Stomach smooth muscle (tissue), 2 donors: ENCODE measurements at regions not wholly inside any gene's neighbourhood (a gene's known extent, or its start where the extent isn't known, plus 50 kb on each side); places are given as distances from the start of the nearest gene placed in this dataset.

Experiments used
- H3K27ac ChIP-seq: one replicate; pipeline ENCODE4 v1.7.0; 2013; ENCODE audit warnings: mild to moderate bottlenecking, low read length, inconsistent platforms
- H3K27me3 ChIP-seq, 2 donors: one replicate each; pipeline ENCODE4 v1.7.0; 2013; ENCODE audit warnings: low read length in 2 of 2; ENCODE audit not compliant: insufficient read depth in 2 of 2, control insufficient read depth in 1 of 2
- H3K36me3 ChIP-seq, 2 donors: one replicate each; pipeline ENCODE4 v1.7.0; 2013; ENCODE audit warnings: low read length in 2 of 2; ENCODE audit not compliant: control insufficient read depth in 2 of 2, insufficient read depth in 2 of 2
- H3K4me1 ChIP-seq: one replicate; pipeline ENCODE4 v1.7.0; 2013; ENCODE audit warnings: low read length; ENCODE audit not compliant: control insufficient read depth, insufficient read depth
- H3K4me3 ChIP-seq, 2 donors: one replicate each; pipeline ENCODE4 v1.7.0; 2013; ENCODE audit warnings: low read length in 2 of 2
- H3K9ac ChIP-seq, 2 donors: one replicate each; pipeline ENCODE4 v1.7.0; 2013; ENCODE audit warnings: low read length in 2 of 2, mild to moderate bottlenecking in 1 of 2
- H3K9me3 ChIP-seq, 2 donors: one replicate each; pipeline ENCODE4 v1.7.0; 2013; ENCODE audit warnings: low read length in 2 of 2; ENCODE audit not compliant: control insufficient read depth in 2 of 2
- donor health status: healthy.
- donor health status: Pancreatic carcinoma.

GRCh38 chr1:56442290-56442877 lies 137.0 kb downstream of the PLPP3 start:
- Histone ChIP-seq H3K27me3 (no peaks in the 10 kb centered on the region), H3K36me3 (no peaks in the 10 kb centered on the region), H3K27ac (no peak overlapping the region), H3K9me3 (no peaks in the 10 kb centered on the region), H3K4me1 (peaks cover 14% of the 10 kb centered on the region), H3K9ac (no peak overlapping the region), H3K4me3 (no peak overlapping the region)

- Histone ChIP-seq H3K4me1 (peaks cover 6% of the 10 kb centered on the region), H3K4me3 (no peak overlapping the region), H3K9me3 (no peaks in the 10 kb centered on the region), H3K36me3 (no peaks in the 10 kb centered on the region), H3K27ac (no peak overlapping the region), H3K27me3 (no peaks in the 10 kb centered on the region), H3K9ac (no peak overlapping the region)
These were observed 137.8 kb downstream of the PLPP3 start for GRCh38 chr1:56441601-56442000.

- Histone ChIP-seq H3K27me3 (no peaks in the 10 kb centered on the region), H3K9ac (no peak overlapping the region), H3K9me3 (no peaks in the 10 kb centered on the region), H3K4me3 (no peak overlapping the region), H3K36me3 (no peaks in the 10 kb centered on the region), H3K27ac (no peak overlapping the region), H3K4me1 (no peaks in the 10 kb centered on the region)
These were observed 139.6 kb downstream of the PLPP3 start for GRCh38 chr1:56439610-56440264.

GRCh38 chr1:56438901-56439551 lies 140.3 kb downstream of the PLPP3 start:
- Histone ChIP-seq H3K4me3 (no peak overlapping the region), H3K9me3 (no peaks in the 10 kb centered on the region), H3K36me3 (no peaks in the 10 kb centered on the region), H3K9ac (no peak overlapping the region), H3K4me1 (no peaks in the 10 kb centered on the region), H3K27ac (no peak overlapping the region), H3K27me3 (no peaks in the 10 kb centered on the region)

GRCh38 chr1:56437959-56438358 lies 141.4 kb downstream of the PLPP3 start:
- Histone ChIP-seq H3K36me3 (no peaks in the 10 kb centered on the region), H3K9me3 (no peaks in the 10 kb centered on the region), H3K27ac (no peak overlapping the region), H3K27me3 (no peaks in the 10 kb centered on the region), H3K9ac (no peak overlapping the region), H3K4me3 (no peak overlapping the region), H3K4me1 (no peaks in the 10 kb centered on the region)

- H3K27ac ChIP-seq, result no peak overlapping the region
- no peak overlapping the region for H3K9ac ChIP-seq
- H3K4me1 ChIP-seq, result no peaks in the 10 kb centered on the region
- no peak overlapping the region for H3K4me3 ChIP-seq
- H3K27me3 ChIP-seq, result no peaks in the 10 kb centered on the region
- no peaks in the 10 kb centered on the region for H3K36me3 ChIP-seq
- no peaks in the 10 kb centered on the region for H3K9me3 ChIP-seq
These were observed 142.4 kb downstream of the PLPP3 start for GRCh38 chr1:56436912-56437417.

- H3K9me3 ChIP-seq, result no peaks in the 10 kb centered on the region
- H3K27ac ChIP-seq, result no peak overlapping the region
- no peaks in the 10 kb centered on the region for H3K4me1 ChIP-seq
- H3K36me3 ChIP-seq, result no peaks in the 10 kb centered on the region
- no peak overlapping the region for H3K4me3 ChIP-seq
- H3K27me3 ChIP-seq, result no peaks in the 10 kb centered on the region
- no peak overlapping the region for H3K9ac ChIP-seq
These were observed 143.1 kb downstream of the PLPP3 start for GRCh38 chr1:56436296-56436695.

- Histone ChIP-seq H3K36me3 (no peaks in the 10 kb centered on the region), H3K9ac (no peak overlapping the region), H3K4me1 (no peaks in the 10 kb centered on the region), H3K27me3 (no peaks in the 10 kb centered on the region), H3K27ac (no peak overlapping the region), H3K9me3 (no peaks in the 10 kb centered on the region), H3K4me3 (no peak overlapping the region)
These were observed 143.7 kb downstream of the PLPP3 start for GRCh38 chr1:56435434-56436262.

- no peak overlapping the region for H3K27ac ChIP-seq
- H3K9me3 ChIP-seq, result no peaks in the 10 kb centered on the region
- no peaks in the 10 kb centered on the region for H3K4me1 ChIP-seq
- no peaks in the 10 kb centered on the region for H3K27me3 ChIP-seq
- no peak overlapping the region for H3K9ac ChIP-seq
- no peak overlapping the region for H3K4me3 ChIP-seq
- no peaks in the 10 kb centered on the region for H3K36me3 ChIP-seq
These were observed 144.6 kb downstream of the PLPP3 start for GRCh38 chr1:56434740-56435139.

GRCh38 chr1:56434025-56434424 lies 145.3 kb downstream of the PLPP3 start:
- H3K4me1 ChIP-seq, result no peaks in the 10 kb centered on the region
- H3K9me3 ChIP-seq, result no peaks in the 10 kb centered on the region
- H3K4me3 ChIP-seq, result no peak overlapping the region
- no peak overlapping the region for H3K27ac ChIP-seq
- no peak overlapping the region for H3K9ac ChIP-seq
- H3K36me3 ChIP-seq, result no peaks in the 10 kb centered on the region
- no peaks in the 10 kb centered on the region for H3K27me3 ChIP-seq
